ENCODE measurements at regions not wholly inside any gene's neighbourhood (a gene's known extent, or its start where the extent isn't known, plus 50 kb on each side); places are given as distances from the start of the nearest gene placed in this dataset.

DNA sequence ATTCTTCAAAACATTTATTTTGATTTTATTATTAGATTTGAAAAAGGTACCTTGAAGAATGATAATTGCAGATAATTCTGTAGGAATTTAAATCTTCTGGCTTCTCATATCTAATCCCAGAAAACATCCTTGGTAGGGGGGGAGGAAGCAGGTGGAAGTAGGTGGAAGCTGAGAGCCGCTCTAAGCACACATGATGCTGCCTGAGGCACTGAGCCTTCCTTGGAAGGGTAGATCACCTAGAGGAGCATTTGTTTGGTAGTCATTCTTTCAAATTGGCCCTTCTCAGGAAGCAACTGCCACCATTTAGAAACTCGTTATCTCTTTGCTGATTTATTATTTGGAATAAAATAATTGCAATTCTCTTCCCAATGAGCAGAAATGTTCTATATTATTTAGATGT, 623.3 kb downstream of the CD109 start:
- no peak overlapping the region for H3K27ac ChIP-seq
- H3K4me1 ChIP-seq = no peaks in the 10 kb centered on the region
- H3K4me3 ChIP-seq = no peak overlapping the region
- H3K36me3 ChIP-seq = no peaks in the 10 kb centered on the region
- DNase-seq (ENCODE audit: low spot score in 2 of 2) = no peak
- TF ChIP-seq POLR2AphosphoS5 (IDR thresholded peaks at IDR 0.05) (no peak), POLR2A (IDR thresholded peaks at IDR 0.05) (no peak)
- TF ChIP-seq, protein P1, sequence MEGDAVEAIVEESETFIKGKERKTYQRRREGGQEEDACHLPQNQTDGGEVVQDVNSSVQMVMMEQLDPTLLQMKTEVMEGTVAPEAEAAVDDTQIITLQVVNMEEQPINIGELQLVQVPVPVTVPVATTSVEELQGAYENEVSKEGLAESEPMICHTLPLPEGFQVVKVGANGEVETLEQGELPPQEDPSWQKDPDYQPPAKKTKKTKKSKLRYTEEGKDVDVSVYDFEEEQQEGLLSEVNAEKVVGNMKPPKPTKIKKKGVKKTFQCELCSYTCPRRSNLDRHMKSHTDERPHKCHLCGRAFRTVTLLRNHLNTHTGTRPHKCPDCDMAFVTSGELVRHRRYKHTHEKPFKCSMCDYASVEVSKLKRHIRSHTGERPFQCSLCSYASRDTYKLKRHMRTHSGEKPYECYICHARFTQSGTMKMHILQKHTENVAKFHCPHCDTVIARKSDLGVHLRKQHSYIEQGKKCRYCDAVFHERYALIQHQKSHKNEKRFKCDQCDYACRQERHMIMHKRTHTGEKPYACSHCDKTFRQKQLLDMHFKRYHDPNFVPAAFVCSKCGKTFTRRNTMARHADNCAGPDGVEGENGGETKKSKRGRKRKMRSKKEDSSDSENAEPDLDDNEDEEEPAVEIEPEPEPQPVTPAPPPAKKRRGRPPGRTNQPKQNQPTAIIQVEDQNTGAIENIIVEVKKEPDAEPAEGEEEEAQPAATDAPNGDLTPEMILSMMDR (IDR thresholded peaks at IDR 0.05) = no peak
- intact Hi-C loops (cut with DNase I; ENCODE audit: low total_unique reads) = no loop called here
- H3K9me3 ChIP-seq = no peaks in the 10 kb centered on the region
- no peaks in the 10 kb centered on the region for H3K27me3 ChIP-seq

DNA sequence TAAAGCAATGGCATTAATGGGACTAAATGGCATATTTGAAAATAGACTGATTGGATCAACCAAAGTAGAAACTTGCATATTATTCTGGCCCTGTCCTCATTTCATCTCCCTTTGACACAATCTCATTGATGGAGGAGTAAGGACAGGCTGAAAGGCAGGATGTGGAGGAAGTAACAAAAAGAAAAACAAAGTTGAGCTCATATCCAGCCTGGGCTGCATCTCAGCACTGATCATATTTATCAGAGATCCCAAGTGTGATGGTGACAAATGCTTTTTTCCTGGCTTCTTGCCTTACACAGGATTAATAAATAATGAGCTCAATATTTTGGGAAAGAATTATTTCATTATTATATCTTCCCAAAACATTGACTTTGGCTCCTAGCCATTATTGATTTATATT, 622.7 kb downstream of the CD109 start:
- DNase-seq (ENCODE audit: low spot score in 2 of 2) = no peak
- Histone ChIP-seq H3K4me1 (no peaks in the 10 kb centered on the region), H3K36me3 (no peaks in the 10 kb centered on the region), H3K9me3 (no peaks in the 10 kb centered on the region), H3K27me3 (no peaks in the 10 kb centered on the region), H3K4me3 (no peak overlapping the region), H3K27ac (no peak overlapping the region)
- TF ChIP-seq POLR2AphosphoS5 (IDR thresholded peaks at IDR 0.05) (no peak), POLR2A (IDR thresholded peaks at IDR 0.05) (no peak)
- TF ChIP-seq, protein P1 (IDR thresholded peaks at IDR 0.05) = no peak
- intact Hi-C loops (cut with DNase I; ENCODE audit: low total_unique reads) = no loop called here

DNA sequence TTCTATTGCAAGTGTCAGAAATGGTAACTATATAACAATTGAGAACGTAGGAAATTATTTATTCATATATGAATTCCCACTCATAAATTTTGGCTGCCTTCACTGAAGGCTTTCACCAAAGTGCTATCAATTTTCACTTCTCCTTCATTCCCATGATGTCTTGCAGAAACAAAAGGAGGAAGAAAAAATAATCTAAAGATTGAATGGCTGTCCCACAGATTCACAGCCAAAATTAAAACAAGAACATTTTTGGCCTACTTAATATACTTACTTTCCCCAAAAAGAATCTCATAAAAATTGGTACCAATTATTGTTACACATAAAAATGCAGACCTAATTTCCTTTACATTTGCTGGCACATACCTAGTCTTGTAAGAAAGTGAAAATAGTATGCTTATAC, 616.1 kb downstream of the CD109 start:
- no peak for DNase-seq (ENCODE audit: low spot score in 2 of 2)
- Histone ChIP-seq H3K4me1 (no peaks in the 10 kb centered on the region), H3K27me3 (no peaks in the 10 kb centered on the region), H3K9me3 (no peaks in the 10 kb centered on the region), H3K4me3 (no peak overlapping the region), H3K36me3 (no peaks in the 10 kb centered on the region), H3K27ac (no peak overlapping the region)
- TF ChIP-seq POLR2AphosphoS5 (IDR thresholded peaks at IDR 0.05) = no peak
- TF ChIP-seq, protein P1 (IDR thresholded peaks at IDR 0.05) = no peak
- no peak for TF ChIP-seq POLR2A (IDR thresholded peaks at IDR 0.05)
- intact Hi-C loops (cut with DNase I; ENCODE audit: low total_unique reads) = no loop called here

DNA sequence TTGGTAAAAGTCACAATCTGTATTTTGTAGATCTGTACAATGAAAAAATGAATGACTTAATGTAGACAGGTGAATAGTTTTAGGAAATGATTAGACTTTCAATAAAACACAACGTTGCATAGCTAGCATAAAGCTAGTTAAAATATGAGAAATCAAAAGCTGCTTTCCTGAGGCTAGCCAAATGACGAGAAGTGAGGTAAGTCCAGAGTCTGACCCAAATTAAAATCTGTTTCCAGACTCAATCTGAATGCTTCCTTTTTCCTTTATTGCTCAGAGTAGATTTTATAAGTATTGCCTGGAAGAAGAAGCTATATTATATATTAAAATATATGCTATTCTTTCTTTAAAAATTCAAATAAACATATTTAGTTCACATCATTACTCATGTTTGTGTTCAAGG, 615.4 kb downstream of the CD109 start:
- intact Hi-C loops (cut with DNase I; ENCODE audit: low total_unique reads) = no loop called here
- H3K36me3 ChIP-seq = no peaks in the 10 kb centered on the region
- H3K27me3 ChIP-seq = no peaks in the 10 kb centered on the region
- no peaks in the 10 kb centered on the region for H3K4me1 ChIP-seq
- TF ChIP-seq, protein P1 (IDR thresholded peaks at IDR 0.05) = no peak
- TF ChIP-seq POLR2A (IDR thresholded peaks at IDR 0.05) (no peak), POLR2AphosphoS5 (IDR thresholded peaks at IDR 0.05) (no peak)
- H3K9me3 ChIP-seq = no peaks in the 10 kb centered on the region
- no peak overlapping the region for H3K4me3 ChIP-seq
- no peak overlapping the region for H3K27ac ChIP-seq
- DNase-seq (ENCODE audit: low spot score in 2 of 2) = no peak

DNA sequence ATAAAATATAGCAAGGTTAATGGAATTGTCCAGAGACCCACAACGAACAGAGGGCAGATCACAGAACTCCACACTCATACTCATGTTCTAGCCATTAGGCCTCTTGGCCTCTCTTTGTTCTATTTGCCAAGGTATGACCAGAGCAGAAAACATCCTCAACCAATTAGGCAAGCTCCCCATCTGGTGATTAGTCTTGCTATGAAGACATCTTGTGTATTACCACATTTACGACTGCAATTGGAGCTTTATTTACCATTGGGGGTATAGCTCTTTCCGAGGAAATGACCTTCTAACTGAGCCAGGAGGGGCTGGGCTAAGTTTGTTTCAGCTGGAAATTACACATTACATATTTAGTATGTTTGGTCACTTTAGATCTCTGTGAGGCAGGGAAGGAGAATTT, 593.9 kb downstream of the CD109 start:
- Histone ChIP-seq H3K27ac (no peak overlapping the region), H3K27me3 (no peaks in the 10 kb centered on the region), H3K36me3 (no peaks in the 10 kb centered on the region), H3K4me1 (no peaks in the 10 kb centered on the region), H3K4me3 (no peak overlapping the region), H3K9me3 (no peaks in the 10 kb centered on the region)
- TF ChIP-seq POLR2A (IDR thresholded peaks at IDR 0.05) = no peak
- TF ChIP-seq POLR2AphosphoS5 (IDR thresholded peaks at IDR 0.05) = no peak
- TF ChIP-seq, protein P1 (IDR thresholded peaks at IDR 0.05) = no peak
- intact Hi-C loops (cut with DNase I; ENCODE audit: low total_unique reads) = no loop called here
- DNase-seq (ENCODE audit: low spot score in 2 of 2) = no peak

Data from breast epithelium (tissue), 4 donors.